GM12878 (cell line): ENCODE measurements at regions not wholly inside any gene's neighbourhood (a gene's known extent, or its start where the extent isn't known, plus 50 kb on each side); places are given as distances from the start of the nearest gene placed in this dataset.

ENCODE experiments used
- ATAC-seq: fragments of 200-7000 bp; cut with Tn5 transposase; 3 replicates; pipeline ENCODE4 v1.9.1; 2020; ENCODE audit warnings: mild to moderate bottlenecking, moderate library complexity
- BruUV-seq: library from RNA; stranded (reverse); fragments of 400-500 nt; replicated peaks from 2 replicates; lab custom pipeline; 2021; lab: Mats Ljungman, UMichigan
- CTCF ChIA-PET: fragments of 300-600 bp; sonication (Branson Sonifier 250); formaldehyde crosslinking; extraction: SDS; loops from one replicate; lab custom pipeline; 2021; ENCODE audit warnings: inconsistent platforms; lab: Yijun Ruan, JAX
- POLR2A ChIA-PET: fragments of 350-600 bp; formaldehyde crosslinking; extraction: SDS; loops from one replicate; lab custom pipeline; 2021; ENCODE audit warnings: inconsistent platforms; lab: Charles Lee
- RAD21 ChIA-PET: fragments of 300-600 bp; sonication (Branson Sonifier 250); formaldehyde crosslinking; loops from one replicate; lab custom pipeline; 2023; ENCODE audit warnings: antibody characterized with exemption; ENCODE audit not compliant: unreplicated experiment; lab: Charles Lee
- SMC1A ChIA-PET: fragments of 300-600 bp; sonication (Branson Sonifier 250); formaldehyde crosslinking; loops from one replicate; lab custom pipeline; 2023; ENCODE audit not compliant: unreplicated experiment, uncharacterized antibody; lab: Charles Lee
- DNase-seq: peaks from one replicate; pipeline ENCODE4 v3.0.0-alpha.2; 2011; ENCODE audit warnings: low read depth, low spot score
- FAIRE-seq: peaks from 3 replicates; lab custom pipeline; 2011; peaks lifted over from hg19 to GRCh38; lab: Jason Lieb, UNC
- H2AFZ ChIP-seq: 2 replicates; pipeline ENCODE4 v1.6.0; 2011; ENCODE audit warnings: low read depth, low read length, control low read depth; ENCODE audit not compliant: control insufficient read depth
- H3K27ac ChIP-seq: 2 replicates; pipeline ENCODE4 v1.5.1; 2011; ENCODE audit warnings: control low read depth; ENCODE audit not compliant: control insufficient read depth, insufficient read depth
- H3K27me3 ChIP-seq, 2 experiments: replicated peaks in 1 of 2; 2 replicates each; pipeline versions ENCODE4 v1.6.0 to v1.6.1; 2011; ENCODE audit warnings: low read length in 1 of 2; ENCODE audit not compliant: control insufficient read depth in 2 of 2, insufficient read depth in 2 of 2
- H3K36me3 ChIP-seq, 2 experiments: 2 replicates each; pipeline ENCODE4 v1.5.1; 2011; ENCODE audit warnings: low read length in 1 of 2; ENCODE audit not compliant: control insufficient read depth in 2 of 2, insufficient read depth in 2 of 2
- H3K4me1 ChIP-seq: 2 replicates; pipeline ENCODE4 v1.6.1; 2011; ENCODE audit warnings: mild to moderate bottlenecking, low read length, moderate library complexity, mixed read lengths; ENCODE audit not compliant: control insufficient read depth, insufficient read depth
- H3K4me2 ChIP-seq: 2 replicates; pipeline ENCODE4 v1.6.0; 2011; ENCODE audit warnings: control low read depth; ENCODE audit not compliant: control insufficient read depth, insufficient read depth
- H3K4me3 ChIP-seq: fragments of 200-600 bp; sonication (generic); 2 replicates; pipeline ENCODE4 v1.5.1; 2016
- H3K79me2 ChIP-seq: 2 replicates; pipeline ENCODE4 v1.6.0; 2011; ENCODE audit warnings: low read length; ENCODE audit not compliant: control insufficient read depth, insufficient read depth
- H3K9ac ChIP-seq: 2 replicates; pipeline ENCODE4 v1.8.0; 2011; ENCODE audit warnings: low read length, control low read depth, mixed read lengths; ENCODE audit not compliant: control insufficient read depth, insufficient read depth
- H3K9me3 ChIP-seq: replicated peaks from 3 replicates; pipeline ENCODE4 v1.5.1; 2011; ENCODE audit warnings: mild to moderate bottlenecking, low read length; ENCODE audit not compliant: control insufficient read depth, insufficient read depth
- H4K20me1 ChIP-seq: 2 replicates; pipeline ENCODE4 v1.6.0; 2011; ENCODE audit not compliant: control insufficient read depth, insufficient read depth
- FOXM1 ChIP-seq: IDR thresholded peaks from 2 replicates; pipeline ENCODE4 v1.6.1; 2012; ENCODE audit warnings: low read depth, mild to moderate bottlenecking, inconsistent platforms, low read length, moderate library complexity
- MYB ChIP-seq: fragments of 150-350 bp; IDR thresholded peaks from 2 replicates; pipeline ENCODE4 v1.6.1; 2014; ENCODE audit warnings: mild to moderate bottlenecking, low read depth, low read length, borderline replicate concordance
- NFIC ChIP-seq: IDR thresholded peaks from 2 replicates; pipeline ENCODE4 v1.6.1; 2012; ENCODE audit warnings: low read depth, mild to moderate bottlenecking, inconsistent platforms, low read length, moderate library complexity
- NFYB ChIP-seq: IDR thresholded peaks from 2 replicates; pipeline ENCODE4 v1.6.1; 2011; ENCODE audit warnings: low read depth, mild to moderate bottlenecking, low read length, improper control_type of control experiment, moderate library complexity; ENCODE audit not compliant: insufficient read depth
- NR2F1 ChIP-seq: fragments of 450-650 bp; conservative IDR thresholded peaks from 2 replicates; pipeline ENCODE4 v1.6.1; 2017; ENCODE audit warnings: mild to moderate bottlenecking
- POLR2AphosphoS2 ChIP-seq: IDR thresholded peaks from 2 replicates; pipeline ENCODE4 v1.6.1; 2011; ENCODE audit warnings: low read depth, mild to moderate bottlenecking, low read length, improper control_type of control experiment, moderate library complexity
- POLR2AphosphoS5 ChIP-seq: IDR thresholded peaks from 2 replicates; pipeline ENCODE4 v1.6.1; 2011; ENCODE audit warnings: mild to moderate bottlenecking, low read length, inconsistent platforms
- ZBED1 ChIP-seq: IDR thresholded peaks from 2 replicates; pipeline ENCODE4 v1.6.1; 2016; ENCODE audit warnings: borderline replicate concordance
- WGBS: methylation state at CpG from one replicate; pipeline ENCODE4 v1.1.6; 2016; ENCODE audit warnings: low lambda C conversion rate; ENCODE audit not compliant: insufficient replicate concordance, insufficient coverage; ENCODE audit errors: missing lambda C conversion rate; 5-methylcytosine and 5-hydroxymethylcytosine counted together
- in situ Hi-C: fragments of 300-500 bp; cut with MboI; formaldehyde crosslinking; loops from 9 replicates; pipeline ENCODE4 v1.14.3; 2018; ENCODE audit warnings: mixed read lengths
- intact Hi-C: fragments of 100-400 bp; cut with micrococcal nuclease; formaldehyde crosslinking; loops from one replicate; pipeline ENCODE4 v1.14.2; 2022; ENCODE audit not compliant: unreplicated experiment
- TF ChIP-seq, protein P1 (sequence below): fragments of 450-650 bp; IDR thresholded peaks from 2 replicates; pipeline ENCODE4 v1.6.1; 2014; ENCODE audit warnings: mild to moderate bottlenecking

GRCh38 chr7:25711940-25712339 lies 440.1 kb upstream of the NFE2L3 start:
- Histone ChIP-seq H3K9ac (no peak overlapping the region), H3K4me1 (no peaks in the 10 kb centered on the region), H3K27ac (no peak overlapping the region), H3K9me3 (no peaks in the 10 kb centered on the region), H3K4me3 (no peak overlapping the region), H3K79me2 (no peaks in the 10 kb centered on the region), H2AFZ (no peak overlapping the region), H3K27me3 (no peaks in the 10 kb centered on the region; a peak in 2 of 4 replicates), H3K36me3 (no peaks in the 10 kb centered on the region), H4K20me1 (no peaks in the 10 kb centered on the region), H3K4me2 (no peak overlapping the region)
- WGBS = 29% methylated on average over 1 of the region's 1 CpG
- CTCF ChIA-PET = no interaction called here
- TF ChIP-seq NFIC (no peak), POLR2AphosphoS2 (no peak), NR2F1 (no peak), POLR2AphosphoS5 (no peak), NFYB (no peak), FOXM1 (no peak), ZBED1 (no peak), MYB (no peak)
- TF ChIP-seq, protein P1, sequence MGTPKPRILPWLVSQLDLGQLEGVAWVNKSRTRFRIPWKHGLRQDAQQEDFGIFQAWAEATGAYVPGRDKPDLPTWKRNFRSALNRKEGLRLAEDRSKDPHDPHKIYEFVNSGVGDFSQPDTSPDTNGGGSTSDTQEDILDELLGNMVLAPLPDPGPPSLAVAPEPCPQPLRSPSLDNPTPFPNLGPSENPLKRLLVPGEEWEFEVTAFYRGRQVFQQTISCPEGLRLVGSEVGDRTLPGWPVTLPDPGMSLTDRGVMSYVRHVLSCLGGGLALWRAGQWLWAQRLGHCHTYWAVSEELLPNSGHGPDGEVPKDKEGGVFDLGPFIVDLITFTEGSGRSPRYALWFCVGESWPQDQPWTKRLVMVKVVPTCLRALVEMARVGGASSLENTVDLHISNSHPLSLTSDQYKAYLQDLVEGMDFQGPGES = no peak
- FAIRE-seq = no peak
- intact Hi-C loops = no loop called here
- DNase-seq = no peak
- no peak for ATAC-seq
- BruUV-seq = no TSS peak
- SMC1A ChIA-PET = no interaction called here
- POLR2A ChIA-PET = no interaction called here
- in situ Hi-C loops = no loop called here
- RAD21 ChIA-PET = no interaction called here
